Esophagus squamous epithelium (tissue), 5 donors: ENCODE measurements at regions not wholly inside any gene's neighbourhood (a gene's known extent, or its start where the extent isn't known, plus 50 kb on each side); places are given as distances from the start of the nearest gene placed in this dataset.

ENCODE experiments used
- DNase-seq: peaks from one replicate; lab custom pipeline; 2025; lab: John Stamatoyannopoulos, UW
- H3K27ac ChIP-seq, 4 donors: fragments of 200-600 bp; sonication (generic); one replicate each; pipeline ENCODE4 v1.5.1; 2016 to 2019; ENCODE audit warnings: mild to moderate bottlenecking in 1 of 4
- H3K27me3 ChIP-seq, 4 donors: fragments of 200-600 bp; sonication (generic); 1 replicate in 3 of 4; 2 replicates in 1 of 4; pipeline versions ENCODE4 v1.5.1 to v1.6.0; 2017 to 2021; ENCODE audit warnings: antibody characterized with exemption in 1 of 4
- H3K36me3 ChIP-seq, 3 donors: fragments of 200-600 bp; sonication (generic); one replicate each; pipeline ENCODE4 v1.5.1; 2016 to 2019
- H3K4me1 ChIP-seq, 3 donors: fragments of 200-600 bp; sonication (generic); one replicate each; pipeline ENCODE4 v1.5.1; 2017 to 2019
- H3K4me3 ChIP-seq, 4 donors: fragments of 200-600 bp; sonication (generic); 1 replicate in 3 of 4; 2 replicates in 1 of 4; pipeline ENCODE4 v1.5.1; 2016 to 2019; ENCODE audit warnings: mild to moderate bottlenecking in 2 of 4, moderate library complexity in 1 of 4
- H3K9me3 ChIP-seq, 3 donors: fragments of 200-600 bp; sonication (generic); one replicate each; pipeline ENCODE4 v1.5.1; 2016 to 2019
- CTCF ChIP-seq, 6 experiments: fragments of 450-650 bp in 4 of 6; fragments of 200-600 bp in 2 of 6; sonication (generic) in 2 of 6; IDR thresholded peaks; one replicate each; pipeline ENCODE4 v1.5.1; 2016 to 2019; ENCODE audit warnings: antibody characterized with exemption in 6 of 6, mild to moderate bottlenecking in 4 of 6, moderate library complexity in 4 of 6
- POLR2A ChIP-seq, 4 donors: fragments of 450-650 bp; IDR thresholded peaks; one replicate each; pipeline ENCODE4 v1.6.1; 2017; ENCODE audit warnings: antibody characterized with exemption in 4 of 4, mild to moderate bottlenecking in 4 of 4, moderate library complexity in 3 of 4
- whole genome bisulfite sequencing, 2 donors: methylation state at CpG; one replicate each; pipeline ENCODE4 v1.1.5; 2018; 5-methylcytosine and 5-hydroxymethylcytosine counted together
- intact Hi-C: fragments of 100-400 bp; cut with DNase I; formaldehyde crosslinking; loops from one replicate; pipeline ENCODE4 v1.15.0; 2022
- donor health status: DM: yes; HTN: yes; CAD: no.

GRCh38 chr13:29963089-29963488 lies 112.7 kb upstream of the UBL3 start:
- Histone ChIP-seq H3K36me3 (no peaks in the 10 kb centered on the region), H3K9me3 (peaks cover 0 to 6% (median 5%) of the 10 kb centered on the region in 3 donors), H3K4me3 (no peak overlapping the region), H3K27ac (no peak overlapping the region), H3K4me1 (no peaks in the 10 kb centered on the region), H3K27me3 (peaks cover 0 to 11% (median 0%) of the 10 kb centered on the region in 4 donors)
- no peak for DNase-seq
- TF ChIP-seq POLR2A (IDR thresholded peaks at IDR 0.05) (no peak), CTCF (IDR thresholded peaks at IDR 0.05) (no peak)
- WGBS, 2 donors: 69 to 71% methylated on average over 3 of the region's 3 CpGs
- intact Hi-C loops: no loop called here

GRCh38 chr13:29961036-29961670 lies 110.7 kb upstream of the UBL3 start:
- Histone ChIP-seq H3K4me1 (no peaks in the 10 kb centered on the region), H3K27me3 (peaks cover 0 to 21% (median 0%) of the 10 kb centered on the region in 4 donors), H3K4me3 (no peak overlapping the region), H3K27ac (no peak overlapping the region), H3K36me3 (no peaks in the 10 kb centered on the region), H3K9me3 (no peaks in the 10 kb centered on the region)
- DNase-seq: no peak
- 79 to 80% methylated on average over 4 to 5 of the region's 14 CpGs for WGBS, 2 donors
- TF ChIP-seq POLR2A (IDR thresholded peaks at IDR 0.05): no peak
- no peak for TF ChIP-seq CTCF (IDR thresholded peaks at IDR 0.05)
- intact Hi-C loops: no loop called here

GRCh38 chr13:29959603-29960002 lies 109.2 kb upstream of the UBL3 start:
- no peaks in the 10 kb centered on the region for H3K36me3 ChIP-seq

GRCh38 chr13:29959086-29959485 lies 108.7 kb upstream of the UBL3 start:
- WGBS, 2 donors: 80% methylated on average over 1 of the region's 1 CpG; no CpG with 5 or more reads in 1 of the 2 donors
- no peak for DNase-seq
- intact Hi-C loops: no loop called here
- H3K36me3 ChIP-seq: no peaks in the 10 kb centered on the region
- peaks cover 0 to 32% (median 0%) of the 10 kb centered on the region in 4 donors for H3K27me3 ChIP-seq
- H3K27ac ChIP-seq: no peak overlapping the region
- no peaks in the 10 kb centered on the region for H3K4me1 ChIP-seq
- H3K9me3 ChIP-seq: no peaks in the 10 kb centered on the region
- TF ChIP-seq POLR2A (IDR thresholded peaks at IDR 0.05) (no peak), CTCF (IDR thresholded peaks at IDR 0.05) (no peak)
- no peak overlapping the region for H3K4me3 ChIP-seq

More at GRCh38 chr13:29959603-29960002, 109.2 kb upstream of the UBL3 start:
- intact Hi-C loops: no loop called here
- Histone ChIP-seq H3K4me3 (no peak overlapping the region), H3K27me3 (peaks cover 0 to 27% (median 0%) of the 10 kb centered on the region in 4 donors), H3K4me1 (no peaks in the 10 kb centered on the region), H3K9me3 (no peaks in the 10 kb centered on the region), H3K27ac (no peak overlapping the region)
- TF ChIP-seq CTCF (IDR thresholded peaks at IDR 0.05) (no peak), POLR2A (IDR thresholded peaks at IDR 0.05) (no peak)
- 91 to 93% methylated on average over 8 of the region's 8 CpGs for WGBS, 2 donors
- DNase-seq: no peak

- Histone ChIP-seq H3K4me3 (no peak overlapping the region), H3K27me3 (peaks cover 0 to 38% (median 0%) of the 10 kb centered on the region in 4 donors), H3K9me3 (no peaks in the 10 kb centered on the region), H3K36me3 (no peaks in the 10 kb centered on the region), H3K4me1 (no peaks in the 10 kb centered on the region), H3K27ac (no peak overlapping the region)
- intact Hi-C loops: no loop called here
- 71 to 76% methylated on average over 2 to 3 of the region's 3 CpGs for WGBS, 2 donors
- no peak for TF ChIP-seq CTCF (IDR thresholded peaks at IDR 0.05)
- no peak for TF ChIP-seq POLR2A (IDR thresholded peaks at IDR 0.05)
- no peak for DNase-seq
Observed at GRCh38 chr13:29958476-29958875, 108.1 kb upstream of the UBL3 start.
